ENCODE measurements at regions not wholly inside any gene's neighbourhood (a gene's known extent, or its start where the extent isn't known, plus 50 kb on each side); places are given as distances from the start of the nearest gene placed in this dataset.

DNA sequence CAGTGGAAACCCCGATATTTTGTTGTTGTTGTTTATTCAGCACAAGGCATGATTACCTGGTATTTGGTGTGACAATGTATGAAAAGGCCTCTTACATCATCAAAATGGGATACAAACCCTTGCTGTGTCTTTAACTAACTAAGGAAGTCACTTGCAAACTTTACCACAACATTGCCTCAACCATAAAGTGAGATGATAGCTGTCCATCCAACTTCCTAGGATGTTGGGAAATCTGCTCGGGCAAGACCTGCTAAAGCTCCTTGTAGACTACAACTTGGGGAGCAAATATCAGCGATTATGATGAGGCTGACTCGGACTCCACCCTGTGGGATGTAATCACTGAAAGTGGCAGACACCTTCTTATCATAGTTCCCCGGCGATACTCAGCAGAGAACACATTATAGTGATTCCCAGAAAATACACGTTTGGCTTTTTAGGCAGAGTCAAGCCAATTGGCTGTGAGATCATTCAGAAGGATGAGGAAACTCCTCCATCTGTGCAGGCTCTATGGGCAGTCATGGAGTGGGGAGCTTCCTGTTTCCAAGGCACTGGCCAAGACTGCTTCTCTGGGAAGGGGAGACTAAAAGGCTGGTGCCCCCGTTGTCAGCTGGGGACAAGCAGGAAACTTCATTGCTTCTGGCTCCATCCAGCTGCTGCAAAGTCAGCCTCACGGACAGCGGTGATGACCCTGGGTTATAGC, 289.0 kb downstream of the RNF144A start:
- no peak for TF ChIP-seq EZH2 (IDR thresholded peaks at IDR 0.05; ENCODE audit: insufficient read depth, poor library complexity, severe bottlenecking)
- no peak for TF ChIP-seq EZH2phosphoT487 (IDR thresholded peaks at IDR 0.05; ENCODE audit: insufficient read depth, low read depth)

All from GM23248 (cell line).